Muscle layer of colon (tissue), 2 donors: ENCODE measurements at regions not wholly inside any gene's neighbourhood (a gene's known extent, or its start where the extent isn't known, plus 50 kb on each side); places are given as distances from the start of the nearest gene placed in this dataset.

Experiments
- H3K27ac ChIP-seq: one replicate; pipeline ENCODE4 v1.7.0; 2013; ENCODE audit warnings: low read depth, mild to moderate bottlenecking, low read length, moderate library complexity
- H3K27me3 ChIP-seq, 2 donors: one replicate each; pipeline ENCODE4 v1.7.0; 2013; ENCODE audit warnings: low read length in 2 of 2, mild to moderate bottlenecking in 2 of 2; ENCODE audit not compliant: insufficient read depth in 2 of 2, control insufficient read depth in 1 of 2
- H3K36me3 ChIP-seq: one replicate; pipeline ENCODE4 v1.7.0; 2013; ENCODE audit warnings: mild to moderate bottlenecking, low read length; ENCODE audit not compliant: insufficient read depth
- H3K4me1 ChIP-seq: one replicate; pipeline ENCODE4 v1.7.0; 2013; ENCODE audit warnings: mild to moderate bottlenecking, low read length; ENCODE audit not compliant: insufficient read depth
- H3K4me3 ChIP-seq, 2 donors: one replicate each; pipeline ENCODE4 v1.7.0; 2013; ENCODE audit warnings: low read length in 2 of 2, low read depth in 1 of 2, mild to moderate bottlenecking in 1 of 2, moderate library complexity in 1 of 2
- H3K9ac ChIP-seq: one replicate; pipeline ENCODE4 v1.7.0; 2013; ENCODE audit warnings: low read length
- H3K9me3 ChIP-seq: one replicate; pipeline ENCODE4 v1.7.0; 2013; ENCODE audit warnings: mild to moderate bottlenecking, low read length
- donor health status: abdominal sarcoma.
- donor health status: Adenocarcinoma of cecum.

DNA sequence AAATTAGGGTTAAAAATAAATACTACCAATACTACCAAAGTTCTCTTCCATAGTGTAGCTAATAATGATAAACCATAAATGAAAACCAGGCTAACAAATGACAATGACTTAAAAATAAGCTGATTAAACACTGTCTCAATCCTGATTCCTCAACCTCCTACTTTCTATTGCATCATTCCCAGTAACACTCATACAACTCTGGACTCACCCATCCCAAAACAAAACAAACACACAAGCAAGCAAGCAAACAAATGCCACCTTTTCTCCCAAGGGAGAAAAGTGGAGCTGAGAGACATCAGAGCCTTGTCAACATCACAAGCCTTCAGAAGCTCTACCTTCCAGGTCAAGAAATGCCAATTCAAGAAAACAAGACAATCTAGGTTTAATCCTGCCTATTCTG lies 620.7 kb downstream of the NYAP2 start:
- no peaks in the 10 kb centered on the region for H3K27me3 ChIP-seq
- no peak overlapping the region for H3K27ac ChIP-seq
- H3K4me3 ChIP-seq: no peak overlapping the region
- H3K9ac ChIP-seq: no peak overlapping the region
- no peaks in the 10 kb centered on the region for H3K4me1 ChIP-seq
- no peaks in the 10 kb centered on the region for H3K9me3 ChIP-seq
- H3K36me3 ChIP-seq: no peaks in the 10 kb centered on the region

GRCh38 chr2:226018641-226019040 lies 619.1 kb downstream of the NYAP2 start:
- Histone ChIP-seq H3K9me3 (no peaks in the 10 kb centered on the region), H3K27me3 (no peaks in the 10 kb centered on the region), H3K4me3 (no peak overlapping the region), H3K36me3 (no peaks in the 10 kb centered on the region), H3K9ac (no peak overlapping the region), H3K27ac (no peak overlapping the region), H3K4me1 (no peaks in the 10 kb centered on the region)

- Histone ChIP-seq H3K4me3 (no peak overlapping the region), H3K9me3 (no peaks in the 10 kb centered on the region), H3K27me3 (no peaks in the 10 kb centered on the region), H3K36me3 (no peaks in the 10 kb centered on the region), H3K4me1 (no peaks in the 10 kb centered on the region), H3K9ac (no peak overlapping the region), H3K27ac (no peak overlapping the region)
Observed at GRCh38 chr2:226017537-226017936, 618.0 kb downstream of the NYAP2 start.

- no peak overlapping the region for H3K9ac ChIP-seq
- H3K9me3 ChIP-seq: no peaks in the 10 kb centered on the region
- H3K27ac ChIP-seq: no peak overlapping the region
- no peak overlapping the region for H3K4me3 ChIP-seq
- no peaks in the 10 kb centered on the region for H3K36me3 ChIP-seq
- H3K27me3 ChIP-seq: no peaks in the 10 kb centered on the region
- H3K4me1 ChIP-seq: no peaks in the 10 kb centered on the region
Observed at GRCh38 chr2:226017107-226017506, 617.6 kb downstream of the NYAP2 start.

DNA sequence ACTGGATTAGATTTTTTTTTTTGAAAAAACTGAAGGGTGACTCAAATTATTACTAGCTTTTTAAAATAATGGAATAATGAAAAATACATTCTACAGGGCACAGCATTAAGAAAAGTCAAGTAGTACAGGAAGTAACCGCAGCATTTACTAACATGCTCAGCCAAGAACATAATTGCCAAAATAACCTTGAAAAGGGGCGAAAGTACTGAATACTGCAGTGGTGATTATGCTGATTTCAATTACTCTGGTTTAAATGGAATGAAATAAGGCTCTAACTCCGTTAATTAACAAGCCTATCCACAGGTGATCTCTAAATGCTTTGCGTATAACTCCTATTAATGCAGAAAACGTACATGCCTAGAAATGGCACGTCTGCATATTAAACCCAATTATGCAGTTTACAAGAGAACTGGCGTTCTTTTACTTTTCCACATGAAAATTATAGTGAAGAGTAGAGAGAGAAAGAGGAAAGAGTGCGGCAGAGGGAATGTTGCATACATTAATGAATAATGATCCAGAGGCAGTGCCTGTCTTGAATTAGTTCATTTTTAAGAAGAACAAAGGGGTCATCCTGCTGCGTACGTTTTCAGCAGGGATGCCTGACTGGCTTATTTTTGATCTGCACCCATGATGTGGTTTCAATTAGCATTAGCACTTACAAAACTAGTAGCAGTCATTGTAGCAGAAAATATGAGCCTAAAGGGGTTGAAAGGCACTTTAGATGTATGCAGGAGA lies 612.4 kb downstream of the NYAP2 start:
- H3K36me3 ChIP-seq: no peaks in the 10 kb centered on the region
- H3K9ac ChIP-seq: no peak overlapping the region
- H3K4me1 ChIP-seq: no peaks in the 10 kb centered on the region
- H3K4me3 ChIP-seq: no peak overlapping the region
- H3K27me3 ChIP-seq: no peaks in the 10 kb centered on the region
- H3K9me3 ChIP-seq: no peaks in the 10 kb centered on the region
- H3K27ac ChIP-seq: no peak overlapping the region

DNA sequence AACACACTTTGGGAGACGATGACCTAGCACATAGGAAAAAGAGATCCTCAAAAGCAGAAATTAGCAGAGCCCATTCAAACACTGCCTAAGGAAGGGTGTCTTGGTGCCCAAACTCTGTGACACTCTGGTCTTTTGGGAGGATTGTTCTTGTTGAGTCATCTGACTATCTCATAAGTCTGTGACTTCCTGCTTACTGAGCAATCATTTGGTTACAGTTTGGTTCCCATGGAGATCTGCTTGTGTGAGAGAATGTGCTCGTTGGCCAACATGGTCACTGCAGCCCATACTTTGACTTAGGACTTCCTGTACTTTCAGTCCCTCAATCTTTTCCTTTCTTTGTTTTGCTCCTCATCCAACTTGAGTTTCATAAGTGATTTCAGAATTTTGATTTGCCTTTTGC lies 602.9 kb downstream of the NYAP2 start:
- Histone ChIP-seq H3K36me3 (no peaks in the 10 kb centered on the region), H3K4me1 (no peaks in the 10 kb centered on the region), H3K4me3 (no peak overlapping the region), H3K27ac (no peak overlapping the region), H3K9me3 (no peaks in the 10 kb centered on the region), H3K27me3 (no peaks in the 10 kb centered on the region), H3K9ac (no peak overlapping the region)

GRCh38 chr2:226001716-226002115 lies 602.2 kb downstream of the NYAP2 start:
- no peak overlapping the region for H3K27ac ChIP-seq
- no peak overlapping the region for H3K4me3 ChIP-seq
- H3K4me1 ChIP-seq: no peaks in the 10 kb centered on the region
- H3K27me3 ChIP-seq: no peaks in the 10 kb centered on the region
- no peaks in the 10 kb centered on the region for H3K9me3 ChIP-seq
- H3K9ac ChIP-seq: no peak overlapping the region
- no peaks in the 10 kb centered on the region for H3K36me3 ChIP-seq

DNA sequence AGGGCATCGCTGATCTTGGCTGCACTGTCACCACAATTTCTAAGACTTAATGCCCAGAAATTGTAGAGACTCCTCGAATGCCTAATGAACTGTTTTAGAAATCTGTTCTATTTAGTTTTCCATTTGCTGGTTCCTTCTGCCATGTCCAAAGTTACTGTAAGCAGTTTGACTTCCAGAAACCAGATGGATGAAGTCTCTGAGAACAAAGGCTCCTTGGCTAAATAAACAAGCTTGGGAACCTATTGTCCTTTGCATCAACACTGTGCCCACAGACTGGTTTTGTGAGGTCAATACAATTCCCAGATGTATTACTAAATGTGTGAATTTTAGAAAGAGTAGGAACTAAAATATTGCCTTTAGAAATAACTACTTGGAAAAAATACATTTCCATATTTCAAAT lies 600.2 kb downstream of the NYAP2 start:
- Histone ChIP-seq H3K4me3 (no peak overlapping the region), H3K9me3 (no peaks in the 10 kb centered on the region), H3K27me3 (no peaks in the 10 kb centered on the region), H3K36me3 (no peaks in the 10 kb centered on the region), H3K4me1 (peaks cover 7% of the 10 kb centered on the region), H3K9ac (no peak overlapping the region), H3K27ac (no peak overlapping the region)

- Histone ChIP-seq H3K4me3 (no peak overlapping the region), H3K9ac (no peak overlapping the region), H3K36me3 (no peaks in the 10 kb centered on the region), H3K9me3 (no peaks in the 10 kb centered on the region), H3K27ac (no peak overlapping the region), H3K27me3 (no peaks in the 10 kb centered on the region), H3K4me1 (peaks cover 7% of the 10 kb centered on the region)
Observed at GRCh38 chr2:225998653-225999052, 599.1 kb downstream of the NYAP2 start.

DNA sequence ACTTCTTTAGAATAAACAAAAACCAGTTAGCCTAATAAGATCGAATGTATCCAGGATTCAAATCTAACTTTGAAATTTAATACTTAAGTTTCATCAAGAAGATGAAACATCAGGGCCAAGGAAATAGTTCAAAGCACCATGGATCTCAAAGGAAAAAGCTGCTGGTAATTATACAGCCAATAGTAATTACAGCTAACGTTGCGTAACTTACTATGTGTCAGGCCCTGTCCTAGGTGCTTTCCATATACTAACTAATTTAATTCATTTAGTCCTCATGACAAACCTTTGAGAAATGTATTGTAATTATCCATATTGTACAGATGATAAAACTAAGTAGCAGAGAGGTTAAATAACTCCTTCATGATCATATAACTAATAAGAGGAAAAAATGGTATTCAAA lies 598.6 kb downstream of the NYAP2 start:
- Histone ChIP-seq H3K27me3 (no peaks in the 10 kb centered on the region), H3K27ac (no peak overlapping the region), H3K4me3 (no peak overlapping the region), H3K4me1 (peaks cover 7% of the 10 kb centered on the region), H3K9ac (no peak overlapping the region), H3K36me3 (no peaks in the 10 kb centered on the region), H3K9me3 (no peaks in the 10 kb centered on the region)

DNA sequence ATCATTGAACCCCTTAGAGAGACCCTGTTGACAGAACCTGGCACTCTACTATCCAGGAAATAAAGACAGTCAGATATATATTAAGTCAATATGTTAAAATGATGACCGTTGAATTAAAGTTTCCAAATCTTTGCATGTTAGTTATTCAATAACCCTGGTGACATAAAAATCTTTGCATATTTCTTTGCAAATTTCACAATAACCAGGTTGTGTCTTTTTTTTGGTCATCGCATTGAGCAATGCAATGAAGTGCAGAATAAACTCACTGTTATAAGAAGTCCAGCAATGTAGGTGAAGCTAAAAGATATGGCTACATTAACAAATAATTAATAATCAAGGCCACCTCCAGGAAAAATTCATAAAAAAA lies 596.9 kb downstream of the NYAP2 start:
- H3K9me3 ChIP-seq: no peaks in the 10 kb centered on the region
- H3K4me1 ChIP-seq: peaks cover 7% of the 10 kb centered on the region
- no peak overlapping the region for H3K27ac ChIP-seq
- H3K27me3 ChIP-seq: no peaks in the 10 kb centered on the region
- H3K36me3 ChIP-seq: no peaks in the 10 kb centered on the region
- H3K9ac ChIP-seq: no peak overlapping the region
- no peak overlapping the region for H3K4me3 ChIP-seq

GRCh38 chr2:225995796-225996461 lies 596.4 kb downstream of the NYAP2 start:
- Histone ChIP-seq H3K4me1 (peaks cover 7% of the 10 kb centered on the region), H3K9me3 (no peaks in the 10 kb centered on the region), H3K9ac (no peak overlapping the region), H3K4me3 (no peak overlapping the region), H3K27me3 (no peaks in the 10 kb centered on the region), H3K36me3 (no peaks in the 10 kb centered on the region), H3K27ac (no peak overlapping the region)
